Smooth muscle cell (in vitro differentiated cells): ENCODE measurements at regions not wholly inside any gene's neighbourhood (a gene's known extent, or its start where the extent isn't known, plus 50 kb on each side); places are given as distances from the start of the nearest gene placed in this dataset.

Source experiments
- DNase-seq: peaks from one replicate; lab custom pipeline; 2025; ENCODE audit not compliant: unreplicated experiment; lab: John Stamatoyannopoulos, UW
- H2AFZ ChIP-seq: fragments of 200-600 bp; sonication (generic); 2 replicates; pipeline ENCODE4 v1.6.0; 2016; ENCODE audit warnings: antibody characterized with exemption, low read depth, mild to moderate bottlenecking
- H3F3A ChIP-seq: fragments of 200-600 bp; sonication (generic); 2 replicates; pipeline ENCODE4 v1.6.0; 2017; ENCODE audit warnings: antibody characterized with exemption, low read depth
- H3K27ac ChIP-seq: fragments of 200-600 bp; sonication (generic); 2 replicates; pipeline ENCODE4 v1.5.1; 2016; ENCODE audit warnings: low read depth, mild to moderate bottlenecking
- H3K27me3 ChIP-seq: fragments of 200-600 bp; sonication (generic); 2 replicates; pipeline ENCODE4 v1.6.1; 2016; ENCODE audit warnings: low read depth, mild to moderate bottlenecking
- H3K36me3 ChIP-seq: fragments of 200-600 bp; sonication (generic); 2 replicates; pipeline ENCODE4 v1.5.1; 2016; ENCODE audit warnings: low read depth
- H3K4me1 ChIP-seq: fragments of 200-600 bp; sonication (generic); 2 replicates; pipeline ENCODE4 v1.5.1; 2016; ENCODE audit warnings: low read depth
- H3K4me2 ChIP-seq: fragments of 200-600 bp; sonication (generic); 2 replicates; pipeline ENCODE4 v1.6.0; 2016; ENCODE audit warnings: mild to moderate bottlenecking
- H3K4me3 ChIP-seq: fragments of 200-600 bp; sonication (generic); 2 replicates; pipeline ENCODE4 v1.5.1; 2016; ENCODE audit warnings: mild to moderate bottlenecking
- H3K79me2 ChIP-seq: fragments of 200-600 bp; sonication (generic); 2 replicates; pipeline ENCODE4 v1.6.0; 2016; ENCODE audit warnings: low read depth, mild to moderate bottlenecking
- H3K9ac ChIP-seq: fragments of 200-600 bp; sonication (generic); 2 replicates; pipeline ENCODE4 v1.6.0; 2016; ENCODE audit warnings: low read depth
- H3K9me3 ChIP-seq: fragments of 200-600 bp; sonication (generic); replicated peaks from 2 replicates; pipeline ENCODE4 v1.5.1; 2016; ENCODE audit warnings: low read depth
- H4K20me1 ChIP-seq: fragments of 200-600 bp; sonication (generic); 2 replicates; pipeline ENCODE4 v1.6.0; 2016; ENCODE audit warnings: low read depth
- CTCF ChIP-seq: fragments of 200-600 bp; sonication (generic); IDR thresholded peaks from 2 replicates; pipeline ENCODE4 v1.5.1; 2017; ENCODE audit warnings: borderline replicate concordance, mild to moderate bottlenecking, antibody characterized with exemption; ENCODE audit not compliant: insufficient read depth, poor library complexity, severe bottlenecking
- WGBS: methylation state at CpG from one replicate; pipeline ENCODE4 v1.1.7; 2016; ENCODE audit warnings: low lambda C conversion rate; 5-methylcytosine and 5-hydroxymethylcytosine counted together

- DNase-seq: no peak
- H3K36me3 ChIP-seq: no peaks in the 10 kb centered on the region
- H3K27ac ChIP-seq: no peak overlapping the region
- H3K4me2 ChIP-seq: no peak overlapping the region
- H3K79me2 ChIP-seq: no peaks in the 10 kb centered on the region
- H3K9me3 ChIP-seq: no peaks in the 10 kb centered on the region
- no peak for TF ChIP-seq CTCF
- WGBS: 91% methylated on average over 1 of the region's 1 CpG
- H3K9ac ChIP-seq: no peak overlapping the region
- no peaks in the 10 kb centered on the region for H3K27me3 ChIP-seq
- no peaks in the 10 kb centered on the region for H3F3A ChIP-seq
- H4K20me1 ChIP-seq: no peaks in the 10 kb centered on the region
- no peak overlapping the region for H3K4me3 ChIP-seq
- H2AFZ ChIP-seq: no peak overlapping the region
- no peaks in the 10 kb centered on the region for H3K4me1 ChIP-seq
Observed at GRCh38 chr2:155703917-155704316, 628.6 kb downstream of the NR4A2 start.

- Histone ChIP-seq H4K20me1 (no peaks in the 10 kb centered on the region), H3K79me2 (no peaks in the 10 kb centered on the region)
- 89% methylated on average over 3 of the region's 3 CpGs for WGBS
Observed at GRCh38 chr2:155703048-155703447, 629.5 kb downstream of the NR4A2 start.

GRCh38 chr2:155701721-155702120 lies 630.8 kb downstream of the NR4A2 start:
- no peak for DNase-seq
- no peak for TF ChIP-seq CTCF
- WGBS: 86% methylated on average over 1 of the region's 1 CpG

More at GRCh38 chr2:155703048-155703447, 629.5 kb downstream of the NR4A2 start:
- DNase-seq: no peak
- no peak overlapping the region for H3K4me2 ChIP-seq
- no peak overlapping the region for H3K9ac ChIP-seq
- H3K4me3 ChIP-seq: no peak overlapping the region
- TF ChIP-seq CTCF: no peak
- H3K4me1 ChIP-seq: no peaks in the 10 kb centered on the region
- no peaks in the 10 kb centered on the region for H3K9me3 ChIP-seq
- H3F3A ChIP-seq: no peaks in the 10 kb centered on the region
- no peak overlapping the region for H2AFZ ChIP-seq
- H3K27ac ChIP-seq: no peak overlapping the region
- H3K27me3 ChIP-seq: no peaks in the 10 kb centered on the region
- H3K36me3 ChIP-seq: no peaks in the 10 kb centered on the region

GRCh38 chr2:155696571-155696970 lies 636.0 kb downstream of the NR4A2 start:
- Histone ChIP-seq H3K4me3 (no peak overlapping the region), H3F3A (no peaks in the 10 kb centered on the region), H3K27ac (no peak overlapping the region), H3K27me3 (no peaks in the 10 kb centered on the region), H3K79me2 (no peaks in the 10 kb centered on the region), H3K4me2 (no peak overlapping the region), H4K20me1 (no peaks in the 10 kb centered on the region), H3K36me3 (no peaks in the 10 kb centered on the region), H3K9ac (no peak overlapping the region), H3K9me3 (no peaks in the 10 kb centered on the region), H2AFZ (no peak overlapping the region), H3K4me1 (no peaks in the 10 kb centered on the region)
- DNase-seq: no peak
- 91% methylated on average over 2 of the region's 2 CpGs for WGBS
- TF ChIP-seq CTCF: no peak

More at GRCh38 chr2:155701721-155702120, 630.8 kb downstream of the NR4A2 start:
- H3K36me3 ChIP-seq: no peaks in the 10 kb centered on the region
- no peaks in the 10 kb centered on the region for H4K20me1 ChIP-seq
- H3K9ac ChIP-seq: no peak overlapping the region
- H3K4me2 ChIP-seq: no peak overlapping the region
- no peaks in the 10 kb centered on the region for H3F3A ChIP-seq
- no peaks in the 10 kb centered on the region for H3K4me1 ChIP-seq
- no peaks in the 10 kb centered on the region for H3K27me3 ChIP-seq
- H3K79me2 ChIP-seq: no peaks in the 10 kb centered on the region
- H3K4me3 ChIP-seq: no peak overlapping the region
- no peak overlapping the region for H2AFZ ChIP-seq
- H3K9me3 ChIP-seq: no peaks in the 10 kb centered on the region
- H3K27ac ChIP-seq: no peak overlapping the region
